ENCODE measurements at regions not wholly inside any gene's neighbourhood (a gene's known extent, or its start where the extent isn't known, plus 50 kb on each side); places are given as distances from the start of the nearest gene placed in this dataset.

GRCh38 chr5:90193185-90193822 lies 216.3 kb downstream of the CETN3 start:
- Histone ChIP-seq H3K36me3 (ENCODE audit: insufficient read depth, insufficient read length, low read length) (no peaks in the 10 kb centered on the region), H3K9ac (ENCODE audit: insufficient read length, low read depth) (no peak overlapping the region), H3K27me3 (ENCODE audit: insufficient read depth, insufficient read length) (no peaks in the 10 kb centered on the region), H3K4me3 (ENCODE audit: insufficient read length, low read depth) (no peak overlapping the region), H3K4me1 (ENCODE audit: insufficient read depth, insufficient read length) (no peaks in the 10 kb centered on the region), H3K9me3 (ENCODE audit: insufficient read depth, low read length) (no peaks in the 10 kb centered on the region)
- TF ChIP-seq YY1 (IDR thresholded peaks at IDR 0.05; ENCODE audit: insufficient read depth, insufficient read length) (no peak), SUZ12 (IDR thresholded peaks at IDR 0.05; ENCODE audit: extremely low read depth, insufficient read depth, insufficient read length) (no peak), ZNF274 (IDR thresholded peaks at IDR 0.05; ENCODE audit: low read depth, low read length) (no peak)
- no peak for DNase-seq (ENCODE audit: low read depth, low spot score)

GRCh38 chr5:90191352-90192045 lies 218.1 kb downstream of the CETN3 start:
- H3K36me3 ChIP-seq (ENCODE audit: insufficient read depth, insufficient read length, low read length) = no peaks in the 10 kb centered on the region
- H3K9me3 ChIP-seq (ENCODE audit: insufficient read depth, low read length) = no peaks in the 10 kb centered on the region
- TF ChIP-seq SUZ12 (IDR thresholded peaks at IDR 0.05; ENCODE audit: extremely low read depth, insufficient read depth, insufficient read length) = no peak
- TF ChIP-seq ZNF274 (IDR thresholded peaks at IDR 0.05; ENCODE audit: low read depth, low read length) = no peak
- TF ChIP-seq YY1 (IDR thresholded peaks at IDR 0.05; ENCODE audit: insufficient read depth, insufficient read length) = no peak
- H3K9ac ChIP-seq (ENCODE audit: insufficient read length, low read depth) = no peak overlapping the region
- no peak overlapping the region for H3K4me3 ChIP-seq (ENCODE audit: insufficient read length, low read depth)
- DNase-seq (ENCODE audit: low read depth, low spot score) = no peak
- H3K4me1 ChIP-seq (ENCODE audit: insufficient read depth, insufficient read length) = no peaks in the 10 kb centered on the region
- H3K27me3 ChIP-seq (ENCODE audit: insufficient read depth, insufficient read length) = no peaks in the 10 kb centered on the region

GRCh38 chr5:90185897-90186468 lies 223.6 kb downstream of the CETN3 start:
- no peak for DNase-seq (ENCODE audit: low read depth, low spot score)
- no peak overlapping the region for H3K4me3 ChIP-seq (ENCODE audit: insufficient read length, low read depth)
- no peaks in the 10 kb centered on the region for H3K9me3 ChIP-seq (ENCODE audit: insufficient read depth, low read length)
- no peak overlapping the region for H3K9ac ChIP-seq (ENCODE audit: insufficient read length, low read depth)
- H3K36me3 ChIP-seq (ENCODE audit: insufficient read depth, insufficient read length, low read length) = no peaks in the 10 kb centered on the region
- H3K4me1 ChIP-seq (ENCODE audit: insufficient read depth, insufficient read length) = no peaks in the 10 kb centered on the region
- TF ChIP-seq ZNF274 (IDR thresholded peaks at IDR 0.05; ENCODE audit: low read depth, low read length) (no peak), YY1 (IDR thresholded peaks at IDR 0.05; ENCODE audit: insufficient read depth, insufficient read length) (no peak), SUZ12 (IDR thresholded peaks at IDR 0.05; ENCODE audit: extremely low read depth, insufficient read depth, insufficient read length) (no peak)
- H3K27me3 ChIP-seq (ENCODE audit: insufficient read depth, insufficient read length) = no peaks in the 10 kb centered on the region

GRCh38 chr5:90184764-90185163 lies 224.8 kb downstream of the CETN3 start:
- TF ChIP-seq ZNF274 (IDR thresholded peaks at IDR 0.05; ENCODE audit: low read depth, low read length) (no peak), SUZ12 (IDR thresholded peaks at IDR 0.05; ENCODE audit: extremely low read depth, insufficient read depth, insufficient read length) (no peak), YY1 (IDR thresholded peaks at IDR 0.05; ENCODE audit: insufficient read depth, insufficient read length) (no peak)

GRCh38 chr5:90182726-90183125 lies 226.8 kb downstream of the CETN3 start:
- no peak overlapping the region for H3K9ac ChIP-seq (ENCODE audit: insufficient read length, low read depth)
- H3K36me3 ChIP-seq (ENCODE audit: insufficient read depth, insufficient read length, low read length) = no peaks in the 10 kb centered on the region
- no peak for DNase-seq (ENCODE audit: low read depth, low spot score)
- H3K4me3 ChIP-seq (ENCODE audit: insufficient read length, low read depth) = no peak overlapping the region
- no peaks in the 10 kb centered on the region for H3K4me1 ChIP-seq (ENCODE audit: insufficient read depth, insufficient read length)
- H3K9me3 ChIP-seq (ENCODE audit: insufficient read depth, low read length) = no peaks in the 10 kb centered on the region
- TF ChIP-seq YY1 (IDR thresholded peaks at IDR 0.05; ENCODE audit: insufficient read depth, insufficient read length) (no peak), SUZ12 (IDR thresholded peaks at IDR 0.05; ENCODE audit: extremely low read depth, insufficient read depth, insufficient read length) (no peak), ZNF274 (IDR thresholded peaks at IDR 0.05; ENCODE audit: low read depth, low read length) (no peak)
- no peaks in the 10 kb centered on the region for H3K27me3 ChIP-seq (ENCODE audit: insufficient read depth, insufficient read length)

More at GRCh38 chr5:90184764-90185163, 224.8 kb downstream of the CETN3 start:
- no peaks in the 10 kb centered on the region for H3K9me3 ChIP-seq (ENCODE audit: insufficient read depth, low read length)
- no peaks in the 10 kb centered on the region for H3K4me1 ChIP-seq (ENCODE audit: insufficient read depth, insufficient read length)
- no peaks in the 10 kb centered on the region for H3K36me3 ChIP-seq (ENCODE audit: insufficient read depth, insufficient read length, low read length)
- H3K27me3 ChIP-seq (ENCODE audit: insufficient read depth, insufficient read length) = no peaks in the 10 kb centered on the region
- no peak overlapping the region for H3K4me3 ChIP-seq (ENCODE audit: insufficient read length, low read depth)
- no peak for DNase-seq (ENCODE audit: low read depth, low spot score)
- no peak overlapping the region for H3K9ac ChIP-seq (ENCODE audit: insufficient read length, low read depth)

GRCh38 chr5:90174236-90174635 lies 235.3 kb downstream of the CETN3 start:
- Histone ChIP-seq H3K9ac (ENCODE audit: insufficient read length, low read depth) (no peak overlapping the region), H3K9me3 (ENCODE audit: insufficient read depth, low read length) (no peaks in the 10 kb centered on the region), H3K4me3 (ENCODE audit: insufficient read length, low read depth) (no peak overlapping the region), H3K36me3 (ENCODE audit: insufficient read depth, insufficient read length, low read length) (no peaks in the 10 kb centered on the region), H3K4me1 (ENCODE audit: insufficient read depth, insufficient read length) (no peaks in the 10 kb centered on the region), H3K27me3 (ENCODE audit: insufficient read depth, insufficient read length) (no peaks in the 10 kb centered on the region)
- no peak for TF ChIP-seq YY1 (IDR thresholded peaks at IDR 0.05; ENCODE audit: insufficient read depth, insufficient read length)
- no peak for TF ChIP-seq ZNF274 (IDR thresholded peaks at IDR 0.05; ENCODE audit: low read depth, low read length)
- TF ChIP-seq SUZ12 (IDR thresholded peaks at IDR 0.05; ENCODE audit: extremely low read depth, insufficient read depth, insufficient read length) = no peak
- DNase-seq (ENCODE audit: low read depth, low spot score) = no peak

Measured in NT2/D1 (cell line).